T47D (cell line): ENCODE measurements at regions not wholly inside any gene's neighbourhood (a gene's known extent, or its start where the extent isn't known, plus 50 kb on each side); places are given as distances from the start of the nearest gene placed in this dataset.

Source experiments
- DNase-seq, 2 experiments: peaks; one replicate each; pipeline versions ENCODE4 v3.0.0 to v3.0.0-alpha.2; 2011 to 2012; ENCODE audit warnings: low read depth in 1 of 2, low spot score in 1 of 2
- JUND ChIP-seq: IDR thresholded peaks from 2 replicates; pipeline ENCODE4 v1.6.1; 2012; ENCODE audit warnings: low read depth
- in situ Hi-C: cut with HindIII; loops from 2 replicates; pipeline ENCODE4 v1.10.0; 2016; ENCODE audit warnings: low sequenced_read_pairs, low pct_unique_long_range_greater_than_20kb

DNA sequence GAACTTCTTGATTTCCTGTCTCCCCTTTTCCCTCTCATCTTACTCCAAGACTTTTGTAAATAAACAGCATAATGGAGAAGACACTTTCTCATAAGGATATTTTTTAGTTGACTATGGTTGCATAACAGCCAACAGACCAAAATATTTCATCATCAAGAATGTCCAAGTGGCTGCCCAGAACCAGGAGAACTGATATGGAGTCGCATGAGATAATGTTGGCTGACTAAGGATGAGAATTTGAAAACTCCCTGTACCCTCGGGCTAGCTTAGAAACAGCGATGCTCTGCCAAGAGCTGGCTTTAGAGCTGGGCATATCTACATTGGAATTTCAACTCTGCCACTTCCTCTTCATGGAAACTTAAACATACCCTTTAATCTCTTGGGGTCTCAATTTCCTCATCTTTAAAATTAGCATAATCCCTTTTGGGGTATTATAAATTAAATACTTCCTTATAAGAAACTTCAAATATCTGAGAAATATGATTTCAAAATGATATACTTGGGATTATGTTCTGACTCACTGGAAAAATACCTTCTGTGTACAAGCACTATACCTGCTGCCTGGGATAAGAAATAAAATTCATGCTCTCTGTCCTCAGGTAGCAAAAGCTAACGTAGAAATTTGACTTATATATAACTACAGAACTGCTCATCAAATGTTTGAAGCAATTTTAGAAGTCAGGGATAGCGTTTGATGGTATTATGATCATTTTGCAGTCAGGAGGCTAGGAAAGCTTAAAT, 777.3 kb downstream of the LTN1 start:
- no peak for TF ChIP-seq JUND
- no peak for DNase-seq
- in situ Hi-C loops = no loop called here

DNA sequence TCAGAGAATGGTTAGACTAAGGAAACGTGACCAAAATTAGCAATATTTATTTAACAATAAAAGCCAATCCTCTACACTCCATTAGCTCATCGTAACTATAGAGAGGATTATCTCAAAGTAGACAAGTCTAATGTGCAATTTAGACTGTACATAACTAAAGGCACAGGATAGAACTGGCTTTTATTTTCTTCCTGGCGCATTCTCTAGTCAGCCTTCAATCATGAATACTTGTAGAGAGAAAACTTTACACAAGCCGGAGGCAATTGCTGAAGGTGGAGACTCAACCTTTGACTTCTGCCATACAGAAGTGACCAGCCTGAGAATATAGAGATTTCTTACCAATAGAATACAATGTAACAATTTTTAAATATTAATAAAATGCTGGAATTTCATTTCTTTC, 777.9 kb downstream of the LTN1 start:
- in situ Hi-C loops = no loop called here
- DNase-seq = peak in 1 of 2 experiments; percentile 19
- TF ChIP-seq JUND = no peak

- in situ Hi-C loops = no loop called here
- TF ChIP-seq JUND = no peak
- no peak for DNase-seq
These were observed 779.4 kb downstream of the LTN1 start for GRCh38 chr21:28213261-28213660.

DNA sequence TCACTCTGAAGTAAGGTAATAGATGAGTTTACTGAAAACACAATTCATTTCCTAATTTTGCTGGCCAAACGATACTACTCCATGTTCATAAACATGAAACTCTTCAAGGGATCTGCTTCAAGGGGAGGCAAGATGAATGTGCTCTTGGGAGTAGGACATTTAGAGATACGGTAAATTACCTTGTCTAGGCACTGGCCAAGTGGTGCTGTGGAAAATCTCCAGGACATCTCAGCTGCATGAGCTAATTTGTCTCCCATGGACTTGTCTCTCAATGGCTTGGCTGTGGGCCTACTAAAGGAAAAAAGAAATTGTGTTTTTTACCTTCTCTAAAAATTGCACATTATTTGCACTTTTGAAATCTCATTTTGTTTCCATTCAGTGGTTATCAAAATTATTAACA, 780.6 kb downstream of the LTN1 start:
- in situ Hi-C loops = no loop called here
- no peak for DNase-seq
- TF ChIP-seq JUND = no peak

DNA sequence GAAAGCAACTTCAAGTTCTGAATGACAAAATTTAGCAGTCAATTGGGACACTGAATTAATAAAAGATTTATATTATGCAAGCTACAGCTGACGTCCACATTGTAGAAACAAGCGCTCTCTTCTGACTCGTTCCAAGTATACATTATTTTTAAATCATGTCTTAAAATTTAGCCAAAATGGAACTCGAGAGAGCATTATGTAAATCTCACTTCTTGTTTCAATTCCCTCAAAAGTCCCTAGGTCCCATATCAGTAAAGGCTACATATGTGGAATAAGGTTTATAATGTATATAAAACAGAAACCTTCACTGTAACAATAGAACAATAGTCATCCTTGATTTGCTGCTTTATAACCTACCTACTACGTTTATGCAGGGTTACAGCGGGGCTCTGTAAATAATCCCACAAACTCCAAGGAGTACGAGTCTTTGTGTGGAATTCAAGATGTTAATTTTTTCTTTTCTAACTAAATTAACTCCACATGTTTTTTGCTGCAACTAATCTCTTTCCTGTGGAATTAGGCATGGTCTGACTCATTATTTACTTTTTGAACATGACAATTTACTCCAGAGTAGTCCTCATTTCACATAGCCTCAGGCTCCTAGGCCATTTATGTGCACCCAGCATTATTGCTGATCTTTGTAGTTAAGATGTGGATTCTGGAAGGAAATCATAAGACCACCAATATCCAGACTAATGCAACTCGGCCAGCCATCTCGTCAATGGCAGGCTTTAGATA, 785.1 kb downstream of the LTN1 start:
- DNase-seq = peak in 1 of 2 experiments; percentile 27
- in situ Hi-C loops = no loop called here
- TF ChIP-seq JUND = peak; percentile 37; the same call in 1 of the 2 replicates

DNA sequence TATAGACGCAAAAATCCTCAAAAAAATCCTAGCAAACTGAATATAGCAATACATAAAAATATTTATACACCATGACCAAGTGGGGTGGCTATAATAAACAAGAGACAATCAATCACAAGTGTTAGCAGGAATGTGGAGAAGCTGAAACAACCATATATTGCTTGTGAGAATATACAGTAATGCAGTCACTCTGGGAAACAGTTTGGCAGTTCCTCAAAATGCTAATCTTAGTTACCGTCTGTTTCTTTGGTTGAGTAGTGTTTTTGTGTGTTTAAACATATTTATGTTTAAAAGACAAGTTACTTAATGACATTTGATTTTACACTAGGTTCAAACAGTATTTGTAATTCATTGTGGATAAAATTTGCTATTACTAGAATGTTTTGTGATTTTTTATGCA, 792.0 kb downstream of the LTN1 start:
- no peak for DNase-seq
- no peak for TF ChIP-seq JUND
- in situ Hi-C loops = no loop called here

DNA sequence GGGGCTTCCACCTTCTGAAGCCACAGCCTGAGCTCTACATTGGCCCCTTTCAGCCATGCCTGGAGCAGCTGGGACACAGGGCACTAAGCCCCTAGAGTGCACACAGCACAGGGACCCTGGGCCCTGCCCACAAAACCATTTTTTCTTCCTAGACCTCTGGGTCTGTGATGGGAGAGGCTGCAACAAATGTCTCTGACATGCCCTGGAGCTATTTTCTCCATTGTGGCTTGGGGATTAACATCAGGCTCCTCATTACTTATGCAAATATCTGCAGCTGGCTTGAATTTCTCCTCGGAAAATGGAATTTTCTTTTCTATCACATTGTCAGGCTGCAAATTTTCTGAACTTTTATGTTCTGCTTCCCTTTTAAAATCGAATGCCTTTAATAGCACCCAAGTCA, 795.7 kb downstream of the LTN1 start:
- no peak for TF ChIP-seq JUND
- DNase-seq = no peak

GRCh38 chr21:28193189-28193588, 799.5 kb downstream of the LTN1 start:
- in situ Hi-C loops = no loop called here
- TF ChIP-seq JUND = no peak
- no peak for DNase-seq

More for the DNA sequence above, 795.7 kb downstream of the LTN1 start:
- in situ Hi-C loops = no loop called here

DNA sequence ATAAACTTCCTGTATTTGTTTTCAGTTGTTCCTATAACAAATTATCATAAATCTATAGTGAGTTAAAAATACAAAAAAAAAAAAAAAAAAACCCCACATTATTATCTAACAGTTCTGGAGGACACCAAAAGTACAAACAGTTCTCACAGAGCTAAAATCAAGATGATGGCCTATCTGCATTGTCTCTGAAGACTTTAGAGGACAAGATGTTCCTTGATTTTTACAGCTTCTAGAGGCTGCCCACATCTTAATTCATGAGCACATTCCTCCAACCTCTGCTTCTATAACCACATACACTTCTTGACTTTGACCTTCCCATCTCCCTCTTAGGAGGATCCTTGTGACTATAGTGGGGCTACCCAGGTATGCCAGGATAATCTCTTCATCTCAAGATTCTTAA, 806.1 kb downstream of the LTN1 start:
- in situ Hi-C loops = no loop called here
- TF ChIP-seq JUND = no peak
- no peak for DNase-seq

DNA sequence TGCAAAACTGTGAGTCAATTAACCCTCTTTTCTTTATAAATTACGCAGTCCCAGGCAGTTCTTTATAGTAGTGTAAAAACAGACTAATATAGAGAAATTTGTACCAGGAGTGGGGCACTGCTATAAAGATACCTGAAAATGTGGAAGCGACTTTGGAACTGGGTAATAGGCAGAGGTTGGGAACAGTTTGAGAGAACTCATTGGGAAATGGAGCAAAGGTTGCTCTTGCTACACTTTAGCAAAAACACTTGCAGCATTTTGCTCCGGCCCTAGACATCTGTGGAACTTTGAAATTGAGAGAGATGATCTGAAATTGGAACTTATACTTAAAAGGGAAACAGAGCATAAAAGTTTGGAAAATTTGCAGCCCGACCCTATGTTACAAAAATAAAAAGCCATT, 810.9 kb downstream of the LTN1 start:
- in situ Hi-C loops = no loop called here
- TF ChIP-seq JUND = no peak
- no peak for DNase-seq

DNA sequence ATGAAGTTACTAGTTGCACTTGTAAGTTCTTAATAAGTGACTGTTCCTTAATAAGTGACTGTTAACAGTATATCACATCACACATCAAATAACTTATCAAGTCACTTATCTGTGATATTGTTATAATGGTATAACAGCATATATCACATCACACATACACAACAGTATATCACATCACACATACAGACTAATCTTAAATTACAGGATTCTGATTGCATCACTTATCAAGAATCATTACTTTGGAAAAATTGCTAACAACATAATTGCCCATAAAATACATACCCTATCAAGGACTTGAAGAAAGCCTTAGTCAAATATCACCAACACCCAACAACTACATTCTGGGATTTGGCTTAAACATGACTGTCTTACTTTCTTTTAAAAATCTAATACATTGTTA, 813.5 kb downstream of the LTN1 start:
- no peak for TF ChIP-seq JUND
- no peak for DNase-seq
- in situ Hi-C loops = no loop called here

GRCh38 chr21:28177124-28177523, 815.6 kb downstream of the LTN1 start:
- DNase-seq = no peak

GRCh38 chr21:28174701-28175100, 818.0 kb downstream of the LTN1 start:
- no peak for TF ChIP-seq JUND
- DNase-seq = no peak
- in situ Hi-C loops = no loop called here

More at GRCh38 chr21:28177124-28177523, 815.6 kb downstream of the LTN1 start:
- in situ Hi-C loops = no loop called here
- no peak for TF ChIP-seq JUND
